ENCODE measurements at regions not wholly inside any gene's neighbourhood (a gene's known extent, or its start where the extent isn't known, plus 50 kb on each side); places are given as distances from the start of the nearest gene placed in this dataset.
A peak's percentile ranks its signal among the peaks of the same experiment; 100 is the strongest.

DNA sequence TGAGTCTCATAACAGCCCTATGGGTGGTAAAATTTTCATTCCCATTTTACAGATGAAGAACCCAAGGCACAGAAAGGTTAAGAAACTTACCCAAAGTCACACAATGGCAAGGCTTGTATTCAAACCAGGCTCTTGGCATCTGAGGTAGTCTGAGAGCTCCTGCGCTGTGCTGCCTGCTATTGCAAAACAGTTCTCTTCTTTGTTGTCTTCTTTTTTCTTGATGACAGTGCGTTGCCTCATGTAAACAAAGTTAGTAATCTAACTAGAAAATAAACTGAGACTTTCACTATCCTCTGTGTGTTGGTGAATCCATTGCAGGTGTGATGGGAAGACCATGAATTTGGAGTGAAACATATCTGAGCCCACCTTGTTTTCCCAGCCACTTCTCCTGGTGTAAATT lies 240.8 kb downstream of the PTEN start:
- TF ChIP-seq EGR1 (IDR thresholded peaks at IDR 0.05) (no peak), TEAD4 (IDR thresholded peaks at IDR 0.05) (no peak), NFIC (IDR thresholded peaks at IDR 0.05) (no peak), EP300 (IDR thresholded peaks at IDR 0.05; ENCODE audit: borderline replicate concordance) (no peak), CEBPB (IDR thresholded peaks at IDR 0.05) (no peak), ZBTB7A (IDR thresholded peaks at IDR 0.05; ENCODE audit: low read depth) (no peak), YY1 (IDR thresholded peaks at IDR 0.05; ENCODE audit: low read depth) (no peak), TAF1 (IDR thresholded peaks at IDR 0.05; ENCODE audit: low read depth) (no peak), FOXM1 (IDR thresholded peaks at IDR 0.05; ENCODE audit: borderline replicate concordance, low read depth) (no peak), CREB1 (IDR thresholded peaks at IDR 0.05; ENCODE audit: low read depth) (no peak)
- TF ChIP-seq, protein P1, sequence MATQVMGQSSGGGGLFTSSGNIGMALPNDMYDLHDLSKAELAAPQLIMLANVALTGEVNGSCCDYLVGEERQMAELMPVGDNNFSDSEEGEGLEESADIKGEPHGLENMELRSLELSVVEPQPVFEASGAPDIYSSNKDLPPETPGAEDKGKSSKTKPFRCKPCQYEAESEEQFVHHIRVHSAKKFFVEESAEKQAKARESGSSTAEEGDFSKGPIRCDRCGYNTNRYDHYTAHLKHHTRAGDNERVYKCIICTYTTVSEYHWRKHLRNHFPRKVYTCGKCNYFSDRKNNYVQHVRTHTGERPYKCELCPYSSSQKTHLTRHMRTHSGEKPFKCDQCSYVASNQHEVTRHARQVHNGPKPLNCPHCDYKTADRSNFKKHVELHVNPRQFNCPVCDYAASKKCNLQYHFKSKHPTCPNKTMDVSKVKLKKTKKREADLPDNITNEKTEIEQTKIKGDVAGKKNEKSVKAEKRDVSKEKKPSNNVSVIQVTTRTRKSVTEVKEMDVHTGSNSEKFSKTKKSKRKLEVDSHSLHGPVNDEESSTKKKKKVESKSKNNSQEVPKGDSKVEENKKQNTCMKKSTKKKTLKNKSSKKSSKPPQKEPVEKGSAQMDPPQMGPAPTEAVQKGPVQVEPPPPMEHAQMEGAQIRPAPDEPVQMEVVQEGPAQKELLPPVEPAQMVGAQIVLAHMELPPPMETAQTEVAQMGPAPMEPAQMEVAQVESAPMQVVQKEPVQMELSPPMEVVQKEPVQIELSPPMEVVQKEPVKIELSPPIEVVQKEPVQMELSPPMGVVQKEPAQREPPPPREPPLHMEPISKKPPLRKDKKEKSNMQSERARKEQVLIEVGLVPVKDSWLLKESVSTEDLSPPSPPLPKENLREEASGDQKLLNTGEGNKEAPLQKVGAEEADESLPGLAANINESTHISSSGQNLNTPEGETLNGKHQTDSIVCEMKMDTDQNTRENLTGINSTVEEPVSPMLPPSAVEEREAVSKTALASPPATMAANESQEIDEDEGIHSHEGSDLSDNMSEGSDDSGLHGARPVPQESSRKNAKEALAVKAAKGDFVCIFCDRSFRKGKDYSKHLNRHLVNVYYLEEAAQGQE (IDR thresholded peaks at IDR 0.05; ENCODE audit: low read depth), result no peak
- TF ChIP-seq, protein P2, sequence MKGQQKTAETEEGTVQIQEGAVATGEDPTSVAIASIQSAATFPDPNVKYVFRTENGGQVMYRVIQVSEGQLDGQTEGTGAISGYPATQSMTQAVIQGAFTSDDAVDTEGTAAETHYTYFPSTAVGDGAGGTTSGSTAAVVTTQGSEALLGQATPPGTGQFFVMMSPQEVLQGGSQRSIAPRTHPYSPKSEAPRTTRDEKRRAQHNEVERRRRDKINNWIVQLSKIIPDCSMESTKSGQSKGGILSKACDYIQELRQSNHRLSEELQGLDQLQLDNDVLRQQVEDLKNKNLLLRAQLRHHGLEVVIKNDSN (IDR thresholded peaks at IDR 0.05), result no peak

DNA sequence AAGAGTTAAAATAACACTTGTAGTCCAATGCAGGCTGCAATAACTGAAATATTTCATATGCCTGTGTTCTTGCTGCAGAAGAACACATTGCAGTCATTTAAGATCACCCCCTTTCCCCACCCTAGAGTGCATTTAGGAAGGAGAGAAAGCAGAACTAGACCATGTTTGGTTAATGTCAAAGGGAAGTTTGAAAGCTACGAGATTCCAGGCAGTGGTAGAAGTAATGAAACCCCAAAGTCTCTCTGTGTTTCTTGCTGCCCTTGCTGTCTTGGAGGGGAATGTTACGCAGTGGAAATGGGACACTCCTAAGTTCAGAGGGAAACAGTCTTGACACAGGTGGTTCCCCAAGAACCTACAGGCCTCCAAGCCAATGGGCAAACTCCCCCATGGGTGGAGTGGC lies 242.9 kb downstream of the PTEN start:
- TF ChIP-seq, protein P3, sequence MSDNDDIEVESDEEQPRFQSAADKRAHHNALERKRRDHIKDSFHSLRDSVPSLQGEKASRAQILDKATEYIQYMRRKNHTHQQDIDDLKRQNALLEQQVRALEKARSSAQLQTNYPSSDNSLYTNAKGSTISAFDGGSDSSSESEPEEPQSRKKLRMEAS (IDR thresholded peaks at IDR 0.05), result no peak
- TF ChIP-seq EGR1 (IDR thresholded peaks at IDR 0.05) (no peak), CEBPB (IDR thresholded peaks at IDR 0.05) (no peak), RAD21 (IDR thresholded peaks at IDR 0.05; ENCODE audit: low read depth) (no peak)

DNA sequence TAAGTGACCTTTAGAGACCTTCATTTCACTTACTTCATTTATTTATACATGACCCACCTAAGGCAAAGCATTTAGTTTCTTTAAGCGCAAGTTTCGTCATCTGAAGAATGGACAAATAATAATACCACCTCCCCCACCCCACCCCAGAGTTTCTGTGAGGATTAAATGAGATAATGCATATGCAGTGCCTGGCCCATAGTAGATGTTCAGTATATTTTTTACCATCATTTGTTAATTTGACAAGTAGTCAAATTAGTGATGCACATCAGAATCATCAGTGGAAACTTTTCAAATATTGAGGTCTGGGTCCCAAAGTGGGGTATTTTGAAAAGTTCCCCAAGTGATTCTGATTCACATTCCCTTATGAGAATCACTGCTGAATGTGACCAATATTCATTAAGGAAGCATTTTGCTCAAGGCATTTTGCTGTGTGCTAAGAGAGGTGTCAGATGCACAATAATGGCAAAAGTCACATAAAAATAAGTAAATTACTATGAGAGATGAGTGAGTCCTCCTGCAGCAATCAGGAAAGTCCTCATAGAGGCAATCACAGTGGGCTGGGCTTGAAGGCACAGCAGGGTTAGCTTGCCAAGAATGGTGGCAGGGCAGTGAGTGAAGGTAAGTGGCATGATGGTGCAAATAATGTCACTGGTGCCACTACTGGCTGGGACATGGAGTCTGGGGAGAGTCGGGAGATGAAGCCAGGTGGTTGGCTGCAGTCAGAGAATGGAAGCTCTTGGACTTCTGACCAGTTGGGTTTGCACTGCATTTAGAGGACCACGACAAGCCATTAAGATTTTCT lies 244.1 kb downstream of the PTEN start:
- TF ChIP-seq TCF12 (IDR thresholded peaks at IDR 0.05; ENCODE audit: low read depth) (no peak), CREB1 (IDR thresholded peaks at IDR 0.05; ENCODE audit: low read depth) (no peak), RAD21 (IDR thresholded peaks at IDR 0.05; ENCODE audit: low read depth) (no peak), CEBPB (IDR thresholded peaks at IDR 0.05) (no peak), TAF1 (IDR thresholded peaks at IDR 0.05; ENCODE audit: low read depth) (no peak), ZBTB7A (IDR thresholded peaks at IDR 0.05; ENCODE audit: low read depth) (no peak), YY1 (IDR thresholded peaks at IDR 0.05; ENCODE audit: low read depth) (no peak), FOXM1 (IDR thresholded peaks at IDR 0.05; ENCODE audit: borderline replicate concordance, low read depth) (no peak)
- TF ChIP-seq, protein P2 (IDR thresholded peaks at IDR 0.05), result no peak
- TF ChIP-seq, protein P1 (IDR thresholded peaks at IDR 0.05; ENCODE audit: low read depth), result no peak

DNA sequence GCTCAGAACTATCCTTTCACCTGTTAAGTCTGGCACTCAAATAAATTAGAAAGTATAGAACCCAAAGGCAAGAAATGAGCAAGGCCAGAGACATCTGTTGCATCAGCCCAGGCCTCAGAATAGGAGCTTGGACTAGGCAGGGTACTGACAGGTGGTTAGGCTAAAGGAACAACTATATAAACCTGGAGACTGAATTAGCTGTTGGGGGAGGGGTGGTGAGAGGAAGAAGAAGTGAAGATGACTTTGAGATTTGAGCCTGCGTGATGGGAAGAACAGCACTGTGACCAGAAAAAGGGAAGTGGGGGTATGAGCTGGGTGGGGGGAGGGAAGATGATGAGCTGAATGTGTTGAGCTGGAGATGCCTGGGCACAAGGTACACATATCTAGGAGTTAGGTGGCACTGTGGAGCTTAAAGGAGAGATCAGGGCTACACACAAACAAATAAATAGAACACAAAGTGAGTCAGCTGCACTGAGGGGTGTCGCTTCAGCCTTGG lies 244.7 kb downstream of the PTEN start:
- TF ChIP-seq TAF1 (IDR thresholded peaks at IDR 0.05; ENCODE audit: low read depth) (no peak), RAD21 (IDR thresholded peaks at IDR 0.05; ENCODE audit: low read depth) (peak; percentile 9; the same call in 1 of the 2 replicates), TEAD4 (IDR thresholded peaks at IDR 0.05) (no peak), FOXM1 (IDR thresholded peaks at IDR 0.05; ENCODE audit: borderline replicate concordance, low read depth) (no peak)
- TF ChIP-seq, protein P3 (IDR thresholded peaks at IDR 0.05), result no peak

DNA sequence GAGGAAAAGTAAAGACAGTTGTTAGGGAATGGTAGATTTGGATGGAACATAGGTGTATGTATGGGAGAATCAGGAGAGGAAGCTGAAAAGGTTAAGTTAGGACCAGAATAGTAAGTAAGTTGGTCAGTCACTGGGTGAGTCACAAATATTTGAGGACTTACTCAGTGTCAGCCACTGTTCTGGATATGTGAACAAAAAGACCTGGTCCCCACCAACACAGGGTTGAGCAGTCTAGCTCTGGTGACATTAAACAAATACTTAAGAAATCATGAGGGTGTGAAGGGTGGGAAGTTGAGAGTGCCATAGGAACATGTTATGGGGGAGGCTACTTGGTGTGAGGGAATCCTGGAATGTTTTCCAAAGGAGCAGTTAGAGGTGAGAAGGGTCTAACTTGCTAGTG lies 246.9 kb downstream of the PTEN start:
- TF ChIP-seq TEAD4 (IDR thresholded peaks at IDR 0.05) (peak; percentile 75), CREB1 (IDR thresholded peaks at IDR 0.05; ENCODE audit: low read depth) (no peak), EP300 (IDR thresholded peaks at IDR 0.05; ENCODE audit: borderline replicate concordance) (peak; percentile 40; the same call in 1 of the 2 replicates)
- TF ChIP-seq, protein P3 (IDR thresholded peaks at IDR 0.05), result no peak
- TF ChIP-seq, protein P2 (IDR thresholded peaks at IDR 0.05), result no peak

Measured in Ishikawa (cell line).